NT2/D1 (cell line): ENCODE measurements at regions not wholly inside any gene's neighbourhood (a gene's known extent, or its start where the extent isn't known, plus 50 kb on each side); places are given as distances from the start of the nearest gene placed in this dataset.

ENCODE experiments used
- SUZ12 ChIP-seq: IDR thresholded peaks from 2 replicates; pipeline ENCODE4 v1.6.1; 2011; ENCODE audit not compliant: insufficient read length, insufficient read depth; ENCODE audit errors: extremely low read depth
- YY1 ChIP-seq: IDR thresholded peaks from 2 replicates; pipeline ENCODE4 v1.6.1; 2011; ENCODE audit not compliant: insufficient read length, insufficient read depth
- ZNF274 ChIP-seq: IDR thresholded peaks from 2 replicates; pipeline ENCODE4 v1.6.1; 2011; ENCODE audit warnings: mild to moderate bottlenecking, low read depth, low read length

DNA sequence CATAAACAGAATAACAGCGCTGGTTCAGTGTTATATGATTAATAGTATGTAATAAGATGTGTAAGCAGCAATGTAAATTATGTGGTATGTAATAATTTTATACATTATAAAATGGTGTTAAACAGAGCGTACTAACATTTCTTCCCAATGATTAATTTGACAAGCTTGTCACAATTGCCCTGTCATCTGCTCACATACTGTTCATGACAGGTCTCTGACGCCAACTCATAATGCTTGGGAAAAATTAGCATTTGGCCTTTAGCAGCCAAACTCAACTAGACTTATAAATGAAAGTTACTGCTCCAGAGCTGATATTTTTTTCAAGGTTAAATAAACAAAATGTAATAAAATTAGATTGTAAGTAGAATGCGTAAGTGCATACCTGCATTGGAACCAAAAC lies 246.8 kb downstream of the TRAM1L1 start:
- TF ChIP-seq ZNF274, result no peak
- TF ChIP-seq YY1, result no peak
- TF ChIP-seq SUZ12, result no peak
